Choroid plexus epithelial cell (primary cell): ENCODE measurements at regions not wholly inside any gene's neighbourhood (a gene's known extent, or its start where the extent isn't known, plus 50 kb on each side); places are given as distances from the start of the nearest gene placed in this dataset.

Experiments used
- DNase-seq: peaks from one replicate; pipeline ENCODE4 v3.0.0-alpha.2; 2010; ENCODE audit warnings: low read depth
- H3K4me3 ChIP-seq: 2 replicates; pipeline ENCODE4 v1.5.1; 2011; ENCODE audit warnings: low read depth, mild to moderate bottlenecking, control low read depth, low read length, moderate library complexity
- CTCF ChIP-seq: conservative IDR thresholded peaks from 2 replicates; pipeline ENCODE4 v1.5.1; 2011; ENCODE audit warnings: low read depth, mild to moderate bottlenecking, control low read depth, inconsistent platforms, low read length, moderate library complexity

GRCh38 chr4:114768501-114768900, 169.9 kb downstream of the UGT8 start:
- TF ChIP-seq CTCF: no peak
- no peak for DNase-seq
- H3K4me3 ChIP-seq: no peak overlapping the region

GRCh38 chr4:114770624-114771023, 172.0 kb downstream of the UGT8 start:
- no peak overlapping the region for H3K4me3 ChIP-seq
- no peak for TF ChIP-seq CTCF
- no peak for DNase-seq

GRCh38 chr4:114773339-114773738, 174.7 kb downstream of the UGT8 start:
- no peak for DNase-seq
- no peak overlapping the region for H3K4me3 ChIP-seq
- TF ChIP-seq CTCF: no peak
